ENCODE measurements at regions not wholly inside any gene's neighbourhood (a gene's known extent, or its start where the extent isn't known, plus 50 kb on each side); places are given as distances from the start of the nearest gene placed in this dataset.

DNA sequence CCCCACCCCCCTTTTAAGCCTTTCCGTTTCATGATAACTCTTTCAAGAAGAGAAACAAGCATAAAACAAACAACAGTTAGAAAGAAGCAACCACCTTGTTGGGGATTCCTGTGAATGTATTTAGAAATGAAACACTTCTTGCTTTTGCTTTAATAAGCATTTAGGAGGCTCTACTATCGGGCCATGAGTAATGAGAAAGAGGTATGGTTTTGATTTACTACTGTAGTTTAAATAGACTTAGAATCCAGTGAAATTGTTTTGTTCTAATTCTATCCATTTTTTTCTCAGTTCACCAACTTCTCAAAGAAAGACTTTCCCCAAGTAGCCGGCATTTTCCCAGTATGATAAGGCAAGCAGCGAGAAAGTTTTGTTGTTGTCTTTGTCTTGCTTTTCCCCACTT lies 168.7 kb upstream of the HABP2 start:
- in situ Hi-C loops (cut with MboI): no loop called here
- CTCF ChIA-PET (ENCODE audit: low intra/inter-chr PET ratio): interaction anchor here (0.7 kb wide), 1 partner anchor 1069 kb away, joined by 4 read pairs; no protein-coding TSS in a partner anchor
- H3K27me3 ChIP-seq (ENCODE audit: control insufficient read depth in 2 of 2, insufficient read depth in 2 of 2, low read length in 2 of 2): peaks cover 0 to 4% of the 10 kb centered on the region in 2 experiments; a peak in 3 of 5 replicates
- POLR2A ChIA-PET: no interaction called here
- no peak overlapping the region for H2AFZ ChIP-seq (ENCODE audit: low read depth, low read length)
- no peaks in the 10 kb centered on the region for H4K20me1 ChIP-seq (replicated peaks; ENCODE audit: control insufficient read depth, insufficient read depth, low read length)
- ATAC-seq (no peak), DNase-seq (ENCODE audit: extremely low read depth in 1 of 4, low spot score in 3 of 4) (no peak), FAIRE-seq (no peak)
- H3K4me2 ChIP-seq (ENCODE audit: insufficient read depth, low read length): no peak overlapping the region
- no peaks in the 10 kb centered on the region for H3K9me3 ChIP-seq (replicated peaks; ENCODE audit: control insufficient read depth, insufficient read depth, low read depth, low read length)
- intact Hi-C loops (cut with micrococcal nuclease): loop anchor here (10.0 kb wide), 2 partner anchors 181 to 909 kb away; no protein-coding TSS in a partner anchor
- H3K4me3 ChIP-seq: no peak overlapping the region
- 0% methylated on average over 3 of the region's 4 CpGs for WGBS (ENCODE audit: insufficient coverage, low coverage, missing lambda C conversion rate)
- no peak overlapping the region for H3K27ac ChIP-seq (ENCODE audit: extremely low read depth, low read depth, low read length)
- no peaks in the 10 kb centered on the region for H3K9me1 ChIP-seq (ENCODE audit: control insufficient read depth, insufficient read depth, low read length)
- H3K79me2 ChIP-seq (ENCODE audit: control insufficient read depth, insufficient read depth, low read length): no peaks in the 10 kb centered on the region
- BruUV-seq (replicated peaks): no TSS peak
- no peaks in the 10 kb centered on the region for H3K4me1 ChIP-seq (replicated peaks in 1 of 2; ENCODE audit: control insufficient read depth in 2 of 2, insufficient read depth in 2 of 2, low read length in 2 of 2)
- no peak overlapping the region for H3K9ac ChIP-seq (ENCODE audit: insufficient read depth in 1 of 2, low read depth in 2 of 2, low read length in 2 of 2)
- no peaks in the 10 kb centered on the region for H3K36me3 ChIP-seq (ENCODE audit: control insufficient read depth, insufficient read depth, low read length)
- TF ChIP-seq PRMT5 (CRISPR knock-in tag; IDR thresholded peaks at IDR 0.05): no peak
- no peak for TF ChIP-seq C11orf30 (IDR thresholded peaks at IDR 0.05; ENCODE audit: low read depth)
- no peak for TF ChIP-seq JUNB (CRISPR knock-in tag; conservative IDR thresholded peaks at IDR 0.05)
- TF ChIP-seq, protein P1, sequence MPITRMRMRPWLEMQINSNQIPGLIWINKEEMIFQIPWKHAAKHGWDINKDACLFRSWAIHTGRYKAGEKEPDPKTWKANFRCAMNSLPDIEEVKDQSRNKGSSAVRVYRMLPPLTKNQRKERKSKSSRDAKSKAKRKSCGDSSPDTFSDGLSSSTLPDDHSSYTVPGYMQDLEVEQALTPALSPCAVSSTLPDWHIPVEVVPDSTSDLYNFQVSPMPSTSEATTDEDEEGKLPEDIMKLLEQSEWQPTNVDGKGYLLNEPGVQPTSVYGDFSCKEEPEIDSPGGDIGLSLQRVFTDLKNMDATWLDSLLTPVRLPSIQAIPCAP (CRISPR knock-in tag; IDR thresholded peaks at IDR 0.05; ENCODE audit: borderline replicate concordance): no peak
- TF ChIP-seq ZSCAN32 (CRISPR knock-in tag; IDR thresholded peaks at IDR 0.05): no peak
- no peak for TF ChIP-seq BCOR (IDR thresholded peaks at IDR 0.05)
- TF ChIP-seq TBP (optimal IDR thresholded peaks at IDR 0.05; ENCODE audit: low read depth, low read length): no peak
- TF ChIP-seq EZH2 (IDR thresholded peaks at IDR 0.05; ENCODE audit: borderline replicate concordance, low read depth, low read length): no peak
- no peak for TF ChIP-seq ETV1 (tag; conservative IDR thresholded peaks at IDR 0.05; ENCODE audit: low read depth)
- TF ChIP-seq ZNF140 (CRISPR knock-in tag; IDR thresholded peaks at IDR 0.05): no peak
- TF ChIP-seq TFE3 (CRISPR knock-in tag; IDR thresholded peaks at IDR 0.05): no peak
- no peak for TF ChIP-seq SIRT6 (IDR thresholded peaks at IDR 0.05; ENCODE audit: low read depth, low read length)
- TF ChIP-seq POLR3A (IDR thresholded peaks at IDR 0.05; ENCODE audit: borderline replicate concordance, extremely low read depth, insufficient read depth, insufficient read length): no peak
- no peak for TF ChIP-seq RBM25 (IDR thresholded peaks at IDR 0.05; ENCODE audit: low read depth, low read length, severe bottlenecking)
- TF ChIP-seq TCF7L2 (IDR thresholded peaks at IDR 0.05; ENCODE audit: low read depth, low read length): no peak
- no peak for TF ChIP-seq ZKSCAN8 (CRISPR knock-in tag; IDR thresholded peaks at IDR 0.05)
- TF ChIP-seq, protein P2, sequence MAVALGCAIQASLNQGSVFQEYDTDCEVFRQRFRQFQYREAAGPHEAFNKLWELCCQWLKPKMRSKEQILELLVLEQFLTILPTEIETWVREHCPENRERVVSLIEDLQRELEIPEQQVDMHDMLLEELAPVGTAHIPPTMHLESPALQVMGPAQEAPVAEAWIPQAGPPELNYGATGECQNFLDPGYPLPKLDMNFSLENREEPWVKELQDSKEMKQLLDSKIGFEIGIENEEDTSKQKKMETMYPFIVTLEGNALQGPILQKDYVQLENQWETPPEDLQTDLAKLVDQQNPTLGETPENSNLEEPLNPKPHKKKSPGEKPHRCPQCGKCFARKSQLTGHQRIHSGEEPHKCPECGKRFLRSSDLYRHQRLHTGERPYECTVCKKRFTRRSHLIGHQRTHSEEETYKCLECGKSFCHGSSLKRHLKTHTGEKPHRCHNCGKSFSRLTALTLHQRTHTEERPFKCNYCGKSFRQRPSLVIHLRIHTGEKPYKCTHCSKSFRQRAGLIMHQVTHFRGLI (CRISPR knock-in tag; IDR thresholded peaks at IDR 0.05): no peak
- no peak for TF ChIP-seq ARNT (IDR thresholded peaks at IDR 0.05)
- no peak for TF ChIP-seq ESRRA (IDR thresholded peaks at IDR 0.05; ENCODE audit: borderline replicate concordance, low read depth)

All from K562 (cell line).